ENCODE measurements at regions not wholly inside any gene's neighbourhood (a gene's known extent, or its start where the extent isn't known, plus 50 kb on each side); places are given as distances from the start of the nearest gene placed in this dataset.

- no peak for DNase-seq
- H3K4me1 ChIP-seq = no peaks in the 10 kb centered on the region
- TF ChIP-seq CTCF (IDR thresholded peaks at IDR 0.05) = no peak
- 92 to 97% methylated on average over 5 of the region's 5 CpGs for WGBS, 2 donors
- H3K36me3 ChIP-seq = no peaks in the 10 kb centered on the region
- H3K4me3 ChIP-seq = no peak overlapping the region
- no peak for ATAC-seq
- intact Hi-C loops (cut with DNase I) = no loop called here
- H3K9me3 ChIP-seq = peaks cover 0 to 8% (median 2%) of the 10 kb centered on the region in 11 donors
- peaks cover 0 to 6% (median 0%) of the 10 kb centered on the region in 7 donors for H3K27me3 ChIP-seq
- H3K27ac ChIP-seq = no peak overlapping the region
Observed at GRCh38 chr16:13770436-13770835, 149.5 kb upstream of the ERCC4 start.

DNA sequence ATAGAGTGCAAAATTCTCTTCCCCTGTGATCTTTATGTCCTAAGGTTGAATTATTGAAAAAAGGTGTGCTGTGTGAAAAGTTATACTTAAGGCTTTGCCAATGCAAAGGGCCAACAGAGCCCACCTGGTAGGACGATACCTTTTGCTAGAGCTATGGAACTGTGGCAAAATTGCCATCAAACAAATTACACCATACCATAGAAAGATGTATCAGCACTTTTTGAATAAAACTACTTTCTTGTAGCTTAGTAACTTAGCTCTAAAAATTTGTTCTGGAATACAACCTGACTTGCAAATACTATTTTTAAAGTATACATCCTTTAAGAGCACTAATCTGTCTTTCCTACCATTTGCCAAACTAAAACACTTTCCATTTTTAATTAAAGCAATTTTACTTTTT lies 147.2 kb upstream of the ERCC4 start:
- Histone ChIP-seq H3K4me1 (no peaks in the 10 kb centered on the region), H3K27me3 (peaks cover 0 to 6% (median 0%) of the 10 kb centered on the region in 7 donors), H3K9me3 (peaks cover 0 to 26% (median 6%) of the 10 kb centered on the region in 11 donors), H3K36me3 (no peaks in the 10 kb centered on the region), H3K4me3 (no peak overlapping the region), H3K27ac (no peak overlapping the region)
- TF ChIP-seq CTCF (IDR thresholded peaks at IDR 0.05) = no peak
- intact Hi-C loops (cut with DNase I) = no loop called here
- 70 to 72% methylated on average over 1 of the region's 1 CpG for WGBS, 2 donors
- ATAC-seq = no peak
- no peak for DNase-seq

GRCh38 chr16:13779676-13780075 lies 140.3 kb upstream of the ERCC4 start:
- Histone ChIP-seq H3K4me3 (no peak overlapping the region), H3K27me3 (no peaks in the 10 kb centered on the region), H3K36me3 (no peaks in the 10 kb centered on the region), H3K27ac (no peak overlapping the region), H3K9me3 (peaks cover 0 to 45% (median 11%) of the 10 kb centered on the region in 11 donors), H3K4me1 (peaks cover 0 to 21% (median 0%) of the 10 kb centered on the region in 9 donors)
- ATAC-seq (no peak), DNase-seq (no peak)
- no peak for TF ChIP-seq CTCF (IDR thresholded peaks at IDR 0.05)
- intact Hi-C loops (cut with DNase I) = no loop called here
- 74 to 78% methylated on average over 12 of the region's 12 CpGs for WGBS, 2 donors

DNA sequence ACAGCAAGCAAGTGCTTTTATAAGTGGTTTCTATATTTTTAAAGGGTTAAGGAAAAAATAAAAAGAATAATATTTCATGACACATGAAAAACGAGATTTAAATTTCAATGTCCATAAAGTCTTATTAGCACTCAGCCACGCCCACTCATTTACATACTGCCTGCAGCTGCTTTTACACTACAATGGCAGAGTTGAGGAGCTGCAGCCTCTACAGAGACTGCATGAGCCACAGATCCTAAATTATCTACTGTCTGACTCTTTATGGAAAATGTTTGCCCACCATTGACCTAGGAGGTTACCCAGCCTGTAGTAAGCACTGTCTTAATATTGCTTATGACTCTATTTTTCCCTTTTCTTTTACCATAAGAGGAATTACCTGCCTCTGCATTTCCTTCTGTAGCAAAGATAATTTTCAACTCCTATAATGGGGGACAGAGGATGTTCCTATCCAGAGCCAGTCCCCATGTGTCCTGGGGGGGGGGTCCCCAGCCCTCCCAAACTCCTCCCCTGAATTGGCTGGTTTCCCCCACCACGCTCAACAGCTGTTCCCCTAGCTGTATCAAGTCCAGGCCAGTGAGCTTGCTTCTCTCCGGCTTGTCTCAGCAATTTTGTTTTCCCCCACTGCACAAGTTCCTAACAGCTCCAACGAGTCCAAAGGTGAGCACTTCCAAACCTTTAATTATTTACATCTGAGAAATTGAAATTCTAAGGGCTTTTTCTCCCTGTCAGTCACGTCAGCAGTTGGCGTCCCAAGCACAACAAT lies 139.4 kb upstream of the ERCC4 start:
- no peak for DNase-seq
- intact Hi-C loops (cut with DNase I) = no loop called here

More for the DNA sequence above, 139.4 kb upstream of the ERCC4 start:
- Histone ChIP-seq H3K27ac (no peak overlapping the region), H3K27me3 (no peaks in the 10 kb centered on the region), H3K4me3 (no peak overlapping the region), H3K9me3 (peaks cover 0 to 36% (median 7%) of the 10 kb centered on the region in 11 donors), H3K36me3 (no peaks in the 10 kb centered on the region), H3K4me1 (peaks cover 0 to 21% (median 0%) of the 10 kb centered on the region in 9 donors)
- no peak for TF ChIP-seq CTCF (IDR thresholded peaks at IDR 0.05)
- no peak for ATAC-seq
- 47 to 51% methylated on average over 7 of the region's 7 CpGs for WGBS, 2 donors

Measured in heart right ventricle (tissue), 16 donors.